Colonic mucosa (tissue), 4 donors: ENCODE measurements at regions not wholly inside any gene's neighbourhood (a gene's known extent, or its start where the extent isn't known, plus 50 kb on each side); places are given as distances from the start of the nearest gene placed in this dataset.

Experiments
- DNase-seq: peaks from one replicate; pipeline ENCODE4 v3.0.0-alpha.2; 2020
- H3K27ac ChIP-seq: fragments of 200-600 bp; one replicate; pipeline ENCODE4 v1.8.0; 2021
- H3K27me3 ChIP-seq: fragments of 200-600 bp; one replicate; pipeline ENCODE4 v1.8.0; 2021
- H3K36me3 ChIP-seq: fragments of 200-600 bp; one replicate; pipeline ENCODE4 v1.8.0; 2021
- H3K4me1 ChIP-seq: fragments of 200-600 bp; one replicate; pipeline ENCODE4 v1.8.0; 2021; ENCODE audit warnings: mild to moderate bottlenecking
- H3K4me3 ChIP-seq: fragments of 200-600 bp; one replicate; pipeline ENCODE4 v1.8.0; 2021
- H3K9ac ChIP-seq, 2 donors: one replicate each; pipeline ENCODE4 v1.7.0; 2013; ENCODE audit warnings: control low read depth in 2 of 2, low read depth in 2 of 2, low read length in 2 of 2
- H3K9me3 ChIP-seq: fragments of 200-600 bp; one replicate; pipeline ENCODE4 v1.8.0; 2021
- CTCF ChIP-seq: fragments of 200-600 bp; IDR thresholded peaks from one replicate; pipeline ENCODE4 v1.8.0; 2022; ENCODE audit warnings: antibody characterized with exemption, mild to moderate bottlenecking
- intact Hi-C: fragments of 100-400 bp; cut with DNase I; formaldehyde crosslinking; loops from one replicate; pipeline ENCODE4 v1.14.1; 2022
- donor health status: healthy.
- donor health status: DM: no; HTN: no; CAD: no.
- donor health status: DM: no; HTN: no; CAD: no.

GRCh38 chr5:171580502-171581265, 161.2 kb downstream of the FGF18 start:
- H3K36me3 ChIP-seq: no peaks in the 10 kb centered on the region
- H3K4me3 ChIP-seq: no peak overlapping the region
- H3K27me3 ChIP-seq: no peaks in the 10 kb centered on the region
- no peaks in the 10 kb centered on the region for H3K9me3 ChIP-seq
- no peak overlapping the region for H3K27ac ChIP-seq
- no peaks in the 10 kb centered on the region for H3K4me1 ChIP-seq
- H3K9ac ChIP-seq: no peak overlapping the region
- intact Hi-C loops: no loop called here
- no peak for DNase-seq
- TF ChIP-seq CTCF: no peak

- no peak overlapping the region for H3K27ac ChIP-seq
- no peak for TF ChIP-seq CTCF
- no peaks in the 10 kb centered on the region for H3K36me3 ChIP-seq
- no peak for DNase-seq
- no peaks in the 10 kb centered on the region for H3K9me3 ChIP-seq
- no peaks in the 10 kb centered on the region for H3K27me3 ChIP-seq
- no peak overlapping the region for H3K9ac ChIP-seq
- intact Hi-C loops: no loop called here
- no peak overlapping the region for H3K4me3 ChIP-seq
- H3K4me1 ChIP-seq: no peaks in the 10 kb centered on the region
Measured at GRCh38 chr5:171581781-171582180, 162.3 kb downstream of the FGF18 start.

GRCh38 chr5:171582849-171583248, 163.4 kb downstream of the FGF18 start:
- Histone ChIP-seq H3K36me3 (no peaks in the 10 kb centered on the region), H3K27ac (no peak overlapping the region), H3K4me1 (no peaks in the 10 kb centered on the region), H3K4me3 (no peak overlapping the region), H3K9ac (no peak overlapping the region), H3K27me3 (no peaks in the 10 kb centered on the region), H3K9me3 (no peaks in the 10 kb centered on the region)
- no peak for DNase-seq
- TF ChIP-seq CTCF: no peak
- intact Hi-C loops: no loop called here

GRCh38 chr5:171585981-171586380, 166.5 kb downstream of the FGF18 start:
- Histone ChIP-seq H3K9ac (no peak overlapping the region), H3K9me3 (no peaks in the 10 kb centered on the region), H3K27me3 (no peaks in the 10 kb centered on the region)

GRCh38 chr5:171586436-171586835, 167.0 kb downstream of the FGF18 start:
- H3K4me3 ChIP-seq: no peak overlapping the region
- no peak overlapping the region for H3K27ac ChIP-seq
- no peak for TF ChIP-seq CTCF
- no peaks in the 10 kb centered on the region for H3K27me3 ChIP-seq
- no peaks in the 10 kb centered on the region for H3K9me3 ChIP-seq
- intact Hi-C loops: no loop called here
- DNase-seq: no peak
- no peaks in the 10 kb centered on the region for H3K36me3 ChIP-seq
- H3K4me1 ChIP-seq: no peaks in the 10 kb centered on the region
- no peak overlapping the region for H3K9ac ChIP-seq

More at GRCh38 chr5:171585981-171586380, 166.5 kb downstream of the FGF18 start:
- no peak for TF ChIP-seq CTCF
- Histone ChIP-seq H3K27ac (no peak overlapping the region), H3K4me1 (no peaks in the 10 kb centered on the region), H3K4me3 (no peak overlapping the region), H3K36me3 (no peaks in the 10 kb centered on the region)
- intact Hi-C loops: no loop called here
- no peak for DNase-seq
